Mucosa of descending colon (tissue), 3 donors: ENCODE measurements at regions not wholly inside any gene's neighbourhood (a gene's known extent, or its start where the extent isn't known, plus 50 kb on each side); places are given as distances from the start of the nearest gene placed in this dataset.

Experiments
- ATAC-seq: fragments of 200-7000 bp; cut with Tn5 transposase; one replicate; pipeline ENCODE4 v1.9.1; 2020; ENCODE audit warnings: mild to moderate bottlenecking, moderate library complexity
- DNase-seq, 3 donors: peaks; one replicate each; pipeline ENCODE4 v3.0.0-alpha.2; 2020
- H3K36me3 ChIP-seq: fragments of 200-600 bp; one replicate; pipeline ENCODE4 v1.8.0; 2021; ENCODE audit warnings: low read depth, mild to moderate bottlenecking
- H3K4me1 ChIP-seq: fragments of 200-600 bp; one replicate; pipeline ENCODE4 v1.8.0; 2021; ENCODE audit warnings: low read depth, mild to moderate bottlenecking
- H3K4me3 ChIP-seq: fragments of 200-600 bp; one replicate; pipeline ENCODE4 v1.8.0; 2021; ENCODE audit warnings: mild to moderate bottlenecking
- H3K9me3 ChIP-seq: fragments of 200-600 bp; one replicate; pipeline ENCODE4 v1.8.0; 2021; ENCODE audit warnings: mild to moderate bottlenecking
- intact Hi-C, 2 donors: fragments of 100-400 bp; cut with DNase I in 1 of 2; cut with micrococcal nuclease in 1 of 2; formaldehyde crosslinking; loops; one replicate each; pipeline versions ENCODE4 v1.11.0 to v1.11.1; 2022; cut with DNase I, micrococcal nuclease
- TF ChIP-seq, protein P1 (sequence below): fragments of 200-600 bp; IDR thresholded peaks from one replicate; pipeline ENCODE4 v1.8.0; 2022; ENCODE audit warnings: antibody characterized with exemption, mild to moderate bottlenecking
- donor health status: DM: no; HTN: no; CAD: no; lungs with moderate emphysema.
- donor health status: DM: no; HTN: no; CAD: no.
- donor health status: DM: no; HTN: yes; CAD: no.

DNA sequence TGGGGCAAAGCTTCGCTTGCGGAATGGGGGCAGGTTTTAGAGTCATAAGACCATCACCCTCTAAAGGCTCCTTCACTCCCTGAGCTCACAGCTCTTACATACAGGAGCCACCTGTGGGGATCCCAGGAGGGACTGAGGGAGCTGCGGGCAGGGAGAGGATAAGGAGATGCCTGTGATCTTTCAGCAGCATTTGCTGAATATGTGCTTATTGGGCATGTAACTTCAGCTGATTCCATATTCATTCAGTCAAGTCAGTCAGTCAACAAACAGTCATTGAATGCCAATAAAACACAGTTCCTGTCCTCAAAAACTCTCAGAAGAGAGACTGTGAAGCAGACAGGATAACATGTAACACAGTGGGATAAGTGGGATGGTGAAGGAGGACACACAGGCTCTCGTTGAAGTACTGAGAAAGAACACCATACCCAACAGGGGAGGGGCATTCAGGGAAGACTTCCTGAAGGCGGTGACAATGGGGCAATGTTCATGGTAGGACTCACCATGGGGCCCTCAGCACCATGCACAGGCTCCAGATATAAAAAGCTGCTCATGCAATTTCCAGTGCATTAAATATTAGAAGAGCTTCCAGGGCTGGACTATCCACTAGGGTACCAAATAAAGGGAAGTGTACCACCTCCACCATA lies 240.9 kb downstream of the UACA start:
- Histone ChIP-seq H3K4me3 (no peak overlapping the region), H3K36me3 (no peaks in the 10 kb centered on the region), H3K4me1 (peaks cover 8% of the 10 kb centered on the region), H3K9me3 (no peaks in the 10 kb centered on the region)
- ATAC-seq (no peak), DNase-seq (no peak)
- TF ChIP-seq, protein P1, sequence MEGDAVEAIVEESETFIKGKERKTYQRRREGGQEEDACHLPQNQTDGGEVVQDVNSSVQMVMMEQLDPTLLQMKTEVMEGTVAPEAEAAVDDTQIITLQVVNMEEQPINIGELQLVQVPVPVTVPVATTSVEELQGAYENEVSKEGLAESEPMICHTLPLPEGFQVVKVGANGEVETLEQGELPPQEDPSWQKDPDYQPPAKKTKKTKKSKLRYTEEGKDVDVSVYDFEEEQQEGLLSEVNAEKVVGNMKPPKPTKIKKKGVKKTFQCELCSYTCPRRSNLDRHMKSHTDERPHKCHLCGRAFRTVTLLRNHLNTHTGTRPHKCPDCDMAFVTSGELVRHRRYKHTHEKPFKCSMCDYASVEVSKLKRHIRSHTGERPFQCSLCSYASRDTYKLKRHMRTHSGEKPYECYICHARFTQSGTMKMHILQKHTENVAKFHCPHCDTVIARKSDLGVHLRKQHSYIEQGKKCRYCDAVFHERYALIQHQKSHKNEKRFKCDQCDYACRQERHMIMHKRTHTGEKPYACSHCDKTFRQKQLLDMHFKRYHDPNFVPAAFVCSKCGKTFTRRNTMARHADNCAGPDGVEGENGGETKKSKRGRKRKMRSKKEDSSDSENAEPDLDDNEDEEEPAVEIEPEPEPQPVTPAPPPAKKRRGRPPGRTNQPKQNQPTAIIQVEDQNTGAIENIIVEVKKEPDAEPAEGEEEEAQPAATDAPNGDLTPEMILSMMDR, result no peak
- intact Hi-C loops, result no loop called here

DNA sequence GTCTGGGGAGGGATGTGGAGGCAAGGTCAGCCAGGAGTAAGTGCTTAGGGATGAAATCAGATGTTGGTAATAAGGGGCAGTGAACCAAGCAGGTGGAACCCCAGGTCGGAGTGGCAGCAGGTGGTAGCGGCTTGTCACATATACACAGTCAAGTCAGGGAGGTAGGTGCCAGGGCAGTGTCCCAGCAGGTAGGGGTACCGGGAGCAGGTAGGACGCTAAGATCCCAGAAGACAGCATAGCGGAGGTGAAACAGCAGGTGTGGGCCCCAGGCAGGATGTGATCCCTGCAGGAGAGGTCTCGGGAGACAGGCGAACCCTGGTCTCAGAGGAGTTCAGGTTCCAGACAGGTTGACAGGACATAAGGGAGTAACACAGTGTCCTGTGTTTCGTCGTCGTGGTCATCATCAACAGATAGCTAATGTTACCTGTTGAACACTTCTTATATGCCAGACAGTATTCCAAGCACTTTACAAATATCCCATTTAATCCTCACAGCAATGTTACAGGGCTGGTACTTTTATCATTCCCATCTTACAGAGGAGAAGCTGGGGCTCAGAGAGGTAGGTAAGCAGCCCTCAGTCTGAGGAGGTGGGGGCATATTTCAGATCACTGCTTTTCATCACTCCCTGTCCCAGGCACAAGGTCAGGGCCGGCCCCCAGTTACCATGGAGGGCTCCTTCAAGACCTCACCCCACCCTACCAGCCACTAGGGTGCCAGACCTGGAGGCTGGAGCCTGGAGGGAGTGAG lies 241.6 kb downstream of the UACA start:
- Histone ChIP-seq H3K36me3 (no peaks in the 10 kb centered on the region), H3K9me3 (no peaks in the 10 kb centered on the region), H3K4me3 (no peak overlapping the region), H3K4me1 (peaks cover under 1% of the 10 kb centered on the region)
- no peak for DNase-seq
- intact Hi-C loops, result no loop called here
- no peak for ATAC-seq
- TF ChIP-seq, protein P1, result no peak

DNA sequence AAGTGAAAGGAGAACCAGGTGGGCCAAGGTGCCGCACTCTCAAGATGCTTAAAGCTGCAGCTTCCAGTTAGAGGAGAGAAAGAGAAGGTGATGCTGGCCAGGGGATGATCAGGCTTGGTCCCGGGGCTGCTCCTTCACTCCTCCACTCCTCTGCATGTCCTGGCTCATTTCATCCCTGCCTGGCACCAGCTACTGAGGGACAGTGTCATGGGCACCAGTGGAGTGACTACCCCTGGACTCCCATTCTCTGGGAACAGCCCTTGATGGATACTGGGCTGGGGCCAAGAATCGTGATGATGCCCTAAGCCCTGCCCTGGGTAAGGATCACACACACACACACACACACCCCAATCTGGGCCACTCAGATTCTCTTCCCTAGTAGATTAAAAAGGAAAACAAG lies 243.7 kb downstream of the UACA start:
- intact Hi-C loops, result no loop called here
- Histone ChIP-seq H3K36me3 (no peaks in the 10 kb centered on the region), H3K4me3 (no peak overlapping the region), H3K9me3 (no peaks in the 10 kb centered on the region), H3K4me1 (no peaks in the 10 kb centered on the region)
- TF ChIP-seq, protein P1, result no peak
- no peak for ATAC-seq
- no peak for DNase-seq

DNA sequence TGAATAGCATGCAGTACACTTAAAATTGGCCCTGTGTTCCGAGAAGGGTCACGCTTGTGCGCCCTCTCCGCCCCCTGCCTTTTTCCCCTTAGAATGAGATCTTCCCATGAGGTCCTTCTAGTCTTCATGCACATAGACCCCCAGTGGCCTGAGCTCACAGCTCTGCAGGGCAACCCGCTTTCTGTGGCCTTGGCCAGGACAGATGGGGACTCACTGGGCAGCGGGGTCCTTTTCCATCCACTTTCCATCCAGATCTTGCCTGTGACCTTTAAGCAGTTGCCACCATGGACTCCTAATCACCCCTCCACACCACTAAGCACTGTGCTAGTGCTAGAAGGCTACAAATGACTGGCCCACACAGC lies 244.4 kb downstream of the UACA start:
- TF ChIP-seq, protein P1, result no peak
- DNase-seq, result no peak
- no peak for ATAC-seq
- H3K4me3 ChIP-seq, result no peak overlapping the region
- no peaks in the 10 kb centered on the region for H3K4me1 ChIP-seq
- no peaks in the 10 kb centered on the region for H3K9me3 ChIP-seq
- intact Hi-C loops, result no loop called here
- no peaks in the 10 kb centered on the region for H3K36me3 ChIP-seq

DNA sequence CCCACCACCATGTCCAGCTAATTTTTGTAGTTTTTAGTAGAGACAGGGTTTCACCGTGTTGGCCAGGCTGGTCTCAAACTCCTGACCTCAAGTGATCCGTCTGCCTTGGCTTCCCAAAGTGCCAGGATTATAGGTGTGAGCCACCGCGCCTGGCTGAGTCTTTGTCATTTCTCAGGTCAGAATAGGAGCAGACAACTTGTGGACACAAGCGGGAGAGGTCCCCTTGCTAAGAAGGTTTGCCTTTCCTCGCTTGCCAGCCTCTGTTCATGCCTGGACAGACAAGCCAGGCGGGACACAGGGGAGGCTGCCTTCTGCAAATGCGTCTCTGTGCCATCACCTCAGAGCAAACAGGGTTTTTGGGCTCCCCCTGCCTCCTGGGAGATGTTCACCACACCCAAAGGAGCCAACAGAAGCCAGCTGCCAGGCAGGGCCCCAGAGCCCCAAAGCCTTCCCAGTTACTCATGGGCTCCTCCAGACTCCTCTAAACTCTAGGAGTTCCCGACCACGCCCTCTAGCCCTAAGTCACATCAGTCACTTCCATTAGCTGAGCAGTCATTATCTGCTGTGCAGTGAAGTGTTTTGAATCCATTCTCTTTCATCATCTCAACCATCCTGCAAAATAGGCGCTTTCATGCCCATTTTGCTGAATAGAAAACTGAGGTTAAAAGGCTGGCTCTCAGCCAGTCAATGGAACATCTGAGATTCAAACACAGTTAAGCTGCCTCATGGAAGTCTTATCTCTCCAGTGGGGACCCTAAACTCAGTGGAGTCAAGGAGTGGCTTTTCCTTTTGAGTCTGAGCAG lies 245.0 kb downstream of the UACA start:
- ATAC-seq, result no peak
- no peak for DNase-seq
- Histone ChIP-seq H3K4me3 (no peak overlapping the region), H3K4me1 (no peaks in the 10 kb centered on the region), H3K36me3 (no peaks in the 10 kb centered on the region), H3K9me3 (no peaks in the 10 kb centered on the region)
- TF ChIP-seq, protein P1, result no peak
- intact Hi-C loops, result no loop called here
